Thyroid gland (tissue), 4 donors: ENCODE measurements at regions not wholly inside any gene's neighbourhood (a gene's known extent, or its start where the extent isn't known, plus 50 kb on each side); places are given as distances from the start of the nearest gene placed in this dataset.

Source experiments
- POLR2A ChIP-seq, 2 donors: fragments of 450-650 bp; IDR thresholded peaks; one replicate each; pipeline ENCODE4 v1.6.1; 2017; ENCODE audit warnings: antibody characterized with exemption in 2 of 2, mild to moderate bottlenecking in 2 of 2, moderate library complexity in 1 of 2
- TF ChIP-seq, protein P1 (sequence below), 6 experiments: fragments of 200-600 bp in 3 of 6; fragments of 450-650 bp in 3 of 6; sonication (generic) in 3 of 6; IDR thresholded peaks; one replicate each; pipeline ENCODE4 v1.5.1; 2016 to 2019; ENCODE audit warnings: antibody characterized with exemption in 6 of 6, mild to moderate bottlenecking in 2 of 6, inconsistent platforms in 1 of 6, moderate library complexity in 1 of 6

- TF ChIP-seq, protein P1, sequence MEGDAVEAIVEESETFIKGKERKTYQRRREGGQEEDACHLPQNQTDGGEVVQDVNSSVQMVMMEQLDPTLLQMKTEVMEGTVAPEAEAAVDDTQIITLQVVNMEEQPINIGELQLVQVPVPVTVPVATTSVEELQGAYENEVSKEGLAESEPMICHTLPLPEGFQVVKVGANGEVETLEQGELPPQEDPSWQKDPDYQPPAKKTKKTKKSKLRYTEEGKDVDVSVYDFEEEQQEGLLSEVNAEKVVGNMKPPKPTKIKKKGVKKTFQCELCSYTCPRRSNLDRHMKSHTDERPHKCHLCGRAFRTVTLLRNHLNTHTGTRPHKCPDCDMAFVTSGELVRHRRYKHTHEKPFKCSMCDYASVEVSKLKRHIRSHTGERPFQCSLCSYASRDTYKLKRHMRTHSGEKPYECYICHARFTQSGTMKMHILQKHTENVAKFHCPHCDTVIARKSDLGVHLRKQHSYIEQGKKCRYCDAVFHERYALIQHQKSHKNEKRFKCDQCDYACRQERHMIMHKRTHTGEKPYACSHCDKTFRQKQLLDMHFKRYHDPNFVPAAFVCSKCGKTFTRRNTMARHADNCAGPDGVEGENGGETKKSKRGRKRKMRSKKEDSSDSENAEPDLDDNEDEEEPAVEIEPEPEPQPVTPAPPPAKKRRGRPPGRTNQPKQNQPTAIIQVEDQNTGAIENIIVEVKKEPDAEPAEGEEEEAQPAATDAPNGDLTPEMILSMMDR (IDR thresholded peaks at IDR 0.05), result no peak
- no peak for TF ChIP-seq POLR2A (IDR thresholded peaks at IDR 0.05)
These were observed 107.6 kb downstream of the THBS2 start for GRCh38 chr6:169145991-169146501.
